Bronchial epithelial cell (primary cell): ENCODE measurements at regions not wholly inside any gene's neighbourhood (a gene's known extent, or its start where the extent isn't known, plus 50 kb on each side); places are given as distances from the start of the nearest gene placed in this dataset.

ENCODE experiments used
- DNase-seq: peaks from one replicate; pipeline ENCODE4 v3.0.0-alpha.2; 2010; ENCODE audit warnings: low read depth
- FAIRE-seq: peaks from 2 replicates; lab custom pipeline; 2011; peaks lifted over from hg19 to GRCh38; lab: Jason Lieb, UNC
- H3K27me3 ChIP-seq: 2 replicates; pipeline ENCODE4 v1.5.1; 2011; ENCODE audit warnings: low read length; ENCODE audit not compliant: control insufficient read depth, insufficient read depth
- H3K36me3 ChIP-seq: 2 replicates; pipeline ENCODE4 v1.5.1; 2011; ENCODE audit warnings: low read length; ENCODE audit not compliant: control insufficient read depth, insufficient read depth
- H3K4me3 ChIP-seq: 2 replicates; pipeline ENCODE4 v1.5.1; 2011; ENCODE audit warnings: mild to moderate bottlenecking, low read depth, low read length, control low read depth
- CTCF ChIP-seq: IDR thresholded peaks from 2 replicates; pipeline ENCODE4 v1.5.1; 2011; ENCODE audit warnings: mild to moderate bottlenecking, moderate library complexity, low read length, control low read depth, inconsistent platforms; ENCODE audit not compliant: insufficient read depth, severe bottlenecking

GRCh38 chr14:57943541-57943940 lies 77.6 kb upstream of the SLC35F4 start:
- no peak overlapping the region for H3K4me3 ChIP-seq
- no peaks in the 10 kb centered on the region for H3K36me3 ChIP-seq
- no peak for FAIRE-seq

GRCh38 chr14:57943038-57943437 lies 77.1 kb upstream of the SLC35F4 start:
- H3K27me3 ChIP-seq, result no peaks in the 10 kb centered on the region

More at GRCh38 chr14:57943541-57943940, 77.6 kb upstream of the SLC35F4 start:
- H3K27me3 ChIP-seq, result no peaks in the 10 kb centered on the region
- TF ChIP-seq CTCF, result no peak
- no peak for DNase-seq

GRCh38 chr14:57939084-57939483 lies 73.2 kb upstream of the SLC35F4 start:
- no peaks in the 10 kb centered on the region for H3K27me3 ChIP-seq
- FAIRE-seq (peak; percentile 64), DNase-seq (no peak)
- no peak for TF ChIP-seq CTCF
- no peak overlapping the region for H3K4me3 ChIP-seq
- H3K36me3 ChIP-seq, result no peaks in the 10 kb centered on the region

More at GRCh38 chr14:57943038-57943437, 77.1 kb upstream of the SLC35F4 start:
- TF ChIP-seq CTCF, result no peak
- no peaks in the 10 kb centered on the region for H3K36me3 ChIP-seq
- no peak overlapping the region for H3K4me3 ChIP-seq
- DNase-seq (no peak), FAIRE-seq (no peak)

GRCh38 chr14:57938533-57938932 lies 72.6 kb upstream of the SLC35F4 start:
- no peaks in the 10 kb centered on the region for H3K27me3 ChIP-seq
- TF ChIP-seq CTCF, result no peak
- DNase-seq (no peak), FAIRE-seq (no peak)
- no peaks in the 10 kb centered on the region for H3K36me3 ChIP-seq
- H3K4me3 ChIP-seq, result no peak overlapping the region

GRCh38 chr14:57937676-57938075 lies 71.8 kb upstream of the SLC35F4 start:
- no peak overlapping the region for H3K4me3 ChIP-seq
- DNase-seq, result no peak
- H3K36me3 ChIP-seq, result no peaks in the 10 kb centered on the region
- no peak for TF ChIP-seq CTCF
- FAIRE-seq, result no peak
- H3K27me3 ChIP-seq, result no peaks in the 10 kb centered on the region

GRCh38 chr14:57933349-57933748 lies 67.5 kb upstream of the SLC35F4 start:
- Histone ChIP-seq H3K27me3 (no peaks in the 10 kb centered on the region), H3K4me3 (no peak overlapping the region), H3K36me3 (no peaks in the 10 kb centered on the region)
- DNase-seq (peak; percentile 5), FAIRE-seq (no peak)
- TF ChIP-seq CTCF, result no peak
